ENCODE measurements at regions not wholly inside any gene's neighbourhood (a gene's known extent, or its start where the extent isn't known, plus 50 kb on each side); places are given as distances from the start of the nearest gene placed in this dataset.
"Not testable (repeated sequence)": the region's sequence is repeated elsewhere in the genome, so short reads cannot be mapped to it uniquely, and the experiment has no call there.

GRCh38 chr2:89170506-89171173 lies 479.2 kb downstream of the RPIA start:
- DNase-seq (ENCODE audit: low read depth, low spot score); H3K4me3 ChIP-seq (ENCODE audit: low read length): not testable (repeated sequence)

GRCh38 chr2:89171174-89171519 lies 479.7 kb downstream of the RPIA start:
- not testable (repeated sequence) for H3K4me3 ChIP-seq (ENCODE audit: low read length); DNase-seq (ENCODE audit: low read depth, low spot score)

GRCh38 chr2:89177004-89177403 lies 485.5 kb downstream of the RPIA start:
- H3K4me3 ChIP-seq (ENCODE audit: low read length); DNase-seq (ENCODE audit: low read depth, low spot score): not testable (repeated sequence)

GRCh38 chr2:89182221-89182620 lies 490.7 kb downstream of the RPIA start:
- DNase-seq (ENCODE audit: low read depth, low spot score); H3K4me3 ChIP-seq (ENCODE audit: low read length): not testable (repeated sequence)

GRCh38 chr2:89184746-89185145 lies 493.3 kb downstream of the RPIA start:
- not testable (repeated sequence) for H3K4me3 ChIP-seq (ENCODE audit: low read length)

GRCh38 chr2:89195636-89196251 lies 504.3 kb downstream of the RPIA start:
- not testable (repeated sequence) for DNase-seq (ENCODE audit: low read depth, low spot score); H3K4me3 ChIP-seq (ENCODE audit: low read length)

More at GRCh38 chr2:89184746-89185145, 493.3 kb downstream of the RPIA start:
- DNase-seq (ENCODE audit: low read depth, low spot score): not testable (repeated sequence)

- not testable (repeated sequence) for H3K4me3 ChIP-seq (ENCODE audit: low read length); DNase-seq (ENCODE audit: low read depth, low spot score)
Observed at GRCh38 chr2:89196719-89197118, 505.2 kb downstream of the RPIA start.

- H3K4me3 ChIP-seq (ENCODE audit: low read length); DNase-seq (ENCODE audit: low read depth, low spot score): not testable (repeated sequence)
Observed at GRCh38 chr2:89198026-89198425, 506.6 kb downstream of the RPIA start.

- not testable (repeated sequence) for H3K4me3 ChIP-seq (ENCODE audit: low read length)
- DNase-seq (ENCODE audit: low read depth, low spot score): peak; percentile 28
Observed at GRCh38 chr2:89199453-89200246, 508.2 kb downstream of the RPIA start.

- DNase-seq (ENCODE audit: low read depth, low spot score); H3K4me3 ChIP-seq (ENCODE audit: low read length): not testable (repeated sequence)
Observed at GRCh38 chr2:89200247-89200527, 508.7 kb downstream of the RPIA start.

GRCh38 chr2:89202518-89202917 lies 511.0 kb downstream of the RPIA start:
- H3K4me3 ChIP-seq (ENCODE audit: low read length); DNase-seq (ENCODE audit: low read depth, low spot score): not testable (repeated sequence)

GRCh38 chr2:89205153-89205552 lies 513.7 kb downstream of the RPIA start:
- DNase-seq (ENCODE audit: low read depth, low spot score): peak; percentile 27
- not testable (repeated sequence) for H3K4me3 ChIP-seq (ENCODE audit: low read length)

- not testable (repeated sequence) for DNase-seq (ENCODE audit: low read depth, low spot score); H3K4me3 ChIP-seq (ENCODE audit: low read length)
Observed at GRCh38 chr2:89208144-89208932, 516.9 kb downstream of the RPIA start.

- not testable (repeated sequence) for DNase-seq (ENCODE audit: low read depth, low spot score); H3K4me3 ChIP-seq (ENCODE audit: low read length)
Observed at GRCh38 chr2:89213151-89213550, 521.7 kb downstream of the RPIA start.

GRCh38 chr2:89213811-89214210 lies 522.3 kb downstream of the RPIA start:
- not testable (repeated sequence) for H3K4me3 ChIP-seq (ENCODE audit: low read length); DNase-seq (ENCODE audit: low read depth, low spot score)

- H3K4me3 ChIP-seq (ENCODE audit: low read length); DNase-seq (ENCODE audit: low read depth, low spot score): not testable (repeated sequence)
Observed at GRCh38 chr2:89221474-89221873, 530.0 kb downstream of the RPIA start.

GRCh38 chr2:89222063-89222732 lies 530.7 kb downstream of the RPIA start:
- DNase-seq (ENCODE audit: low read depth, low spot score); H3K4me3 ChIP-seq (ENCODE audit: low read length): not testable (repeated sequence)

- not testable (repeated sequence) for H3K4me3 ChIP-seq (ENCODE audit: low read length); DNase-seq (ENCODE audit: low read depth, low spot score)
Observed at GRCh38 chr2:89224803-89225202, 533.3 kb downstream of the RPIA start.

GRCh38 chr2:89229979-89230378 lies 538.5 kb downstream of the RPIA start:
- H3K4me3 ChIP-seq (ENCODE audit: low read length); DNase-seq (ENCODE audit: low read depth, low spot score): not testable (repeated sequence)

All from Jurkat, Clone E6-1 (cell line).